ENCODE measurements at regions not wholly inside any gene's neighbourhood (a gene's known extent, or its start where the extent isn't known, plus 50 kb on each side); places are given as distances from the start of the nearest gene placed in this dataset.
"Not testable (repeated sequence)": the region's sequence is repeated elsewhere in the genome, so short reads cannot be mapped to it uniquely, and the experiment has no call there.

DNA sequence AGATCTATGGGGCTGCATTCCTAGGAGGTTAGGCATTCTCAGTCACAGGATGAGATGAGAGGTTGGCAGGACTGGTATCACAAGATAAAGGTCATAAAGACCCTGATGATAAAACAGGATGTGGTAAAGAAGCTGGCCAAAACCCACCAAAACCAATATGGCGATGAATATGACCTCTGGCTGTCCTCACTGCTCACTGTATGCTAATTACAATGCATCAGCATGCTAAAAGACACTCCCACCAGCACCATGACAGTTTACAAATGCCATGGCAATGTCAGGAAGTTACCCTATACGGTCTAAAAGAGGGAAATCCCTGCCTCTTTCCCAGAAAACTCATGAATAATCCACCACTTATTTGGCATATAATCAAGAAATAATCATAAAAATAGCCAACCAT lies 138.8 kb upstream of the NBPF19 start:
- H3K27me3 ChIP-seq (ENCODE audit: control insufficient read depth in 2 of 2, insufficient read depth in 2 of 2, low read length in 2 of 2); H3K4me3 ChIP-seq (ENCODE audit: low read length); H3K9me3 ChIP-seq (ENCODE audit: control insufficient read depth in 2 of 3, low read length in 3 of 3); H3K36me3 Mint-ChIP-seq; DNase-seq; H3K27me3 Mint-ChIP-seq; CTCF ChIA-PET; intact Hi-C loops (cut with micrococcal nuclease); H3K27ac Mint-ChIP-seq; H3K36me3 ChIP-seq (ENCODE audit: control insufficient read depth in 2 of 3, insufficient read depth in 3 of 3, low read length in 3 of 3); POLR2A ChIA-PET; ATAC-seq; H3K9me3 Mint-ChIP-seq; H3K27ac ChIP-seq (ENCODE audit: low read depth, low read length); H3K4me3 Mint-ChIP-seq; H3K4me1 ChIP-seq (ENCODE audit: control insufficient read depth in 2 of 2, insufficient read depth in 2 of 2, low read length in 2 of 2); H3K4me1 Mint-ChIP-seq: not testable (repeated sequence)

DNA sequence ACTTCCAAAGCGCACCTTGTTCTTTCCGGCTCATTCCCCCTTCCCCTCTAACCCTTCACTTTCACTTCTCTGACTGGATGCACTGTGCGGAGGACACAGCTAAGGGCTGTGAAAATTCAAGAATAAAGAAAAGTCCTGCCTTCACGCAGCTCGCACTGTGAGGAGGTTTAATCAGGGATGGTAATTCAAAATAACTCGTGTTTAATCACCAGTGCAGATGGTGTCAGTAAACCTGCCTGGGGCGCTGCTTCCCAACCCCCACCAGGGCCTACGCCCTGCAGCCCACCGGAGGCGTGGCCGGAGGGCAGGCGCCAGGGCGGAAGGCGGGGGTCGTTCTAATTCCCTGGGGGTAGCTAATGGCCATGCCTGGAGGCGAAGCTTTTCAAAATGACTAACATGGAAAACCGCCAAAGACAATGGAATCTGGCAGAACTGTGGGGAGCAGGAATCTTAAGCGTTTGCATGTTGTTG lies 136.6 kb upstream of the NBPF19 start:
- intact Hi-C loops (cut with micrococcal nuclease); H3K4me1 Mint-ChIP-seq; ATAC-seq; POLR2A ChIA-PET; H3K9me3 ChIP-seq (ENCODE audit: control insufficient read depth in 2 of 3, low read length in 3 of 3); H3K4me3 ChIP-seq (ENCODE audit: low read length); H3K36me3 ChIP-seq (ENCODE audit: control insufficient read depth in 2 of 3, insufficient read depth in 3 of 3, low read length in 3 of 3); H3K9me3 Mint-ChIP-seq; H3K27me3 Mint-ChIP-seq; H3K27ac Mint-ChIP-seq; H3K4me3 Mint-ChIP-seq; H3K27ac ChIP-seq (ENCODE audit: low read depth, low read length); H3K36me3 Mint-ChIP-seq; DNase-seq; CTCF ChIA-PET; H3K27me3 ChIP-seq (ENCODE audit: control insufficient read depth in 2 of 2, insufficient read depth in 2 of 2, low read length in 2 of 2); H3K4me1 ChIP-seq (ENCODE audit: control insufficient read depth in 2 of 2, insufficient read depth in 2 of 2, low read length in 2 of 2): not testable (repeated sequence)

DNA sequence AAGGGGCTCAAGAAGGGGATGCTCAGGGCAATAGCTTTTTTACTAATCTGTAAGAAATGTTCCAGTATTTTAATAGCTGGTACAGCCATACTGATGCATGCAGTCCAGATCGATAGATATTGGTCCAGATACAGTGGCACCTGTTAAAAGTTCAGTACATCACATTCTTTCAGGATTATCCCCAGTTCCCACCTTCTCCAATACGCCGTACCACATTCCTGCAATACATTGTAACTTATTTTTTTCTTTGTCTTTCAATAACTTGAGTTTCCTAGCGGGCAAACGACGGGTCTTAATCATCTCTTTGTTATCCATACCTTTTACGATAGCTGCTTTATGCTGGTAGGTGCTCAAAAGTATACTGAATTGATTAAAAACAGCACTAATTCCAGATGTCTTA lies 136.1 kb upstream of the NBPF19 start:
- H3K27ac Mint-ChIP-seq; intact Hi-C loops (cut with micrococcal nuclease); H3K36me3 ChIP-seq (ENCODE audit: control insufficient read depth in 2 of 3, insufficient read depth in 3 of 3, low read length in 3 of 3); H3K4me1 Mint-ChIP-seq; H3K4me3 Mint-ChIP-seq; H3K27me3 ChIP-seq (ENCODE audit: control insufficient read depth in 2 of 2, insufficient read depth in 2 of 2, low read length in 2 of 2); DNase-seq; H3K27me3 Mint-ChIP-seq; H3K36me3 Mint-ChIP-seq; H3K4me1 ChIP-seq (ENCODE audit: control insufficient read depth in 2 of 2, insufficient read depth in 2 of 2, low read length in 2 of 2); CTCF ChIA-PET; H3K4me3 ChIP-seq (ENCODE audit: low read length); H3K27ac ChIP-seq (ENCODE audit: low read depth, low read length); H3K9me3 Mint-ChIP-seq; POLR2A ChIA-PET; H3K9me3 ChIP-seq (ENCODE audit: control insufficient read depth in 2 of 3, low read length in 3 of 3); ATAC-seq: not testable (repeated sequence)

DNA sequence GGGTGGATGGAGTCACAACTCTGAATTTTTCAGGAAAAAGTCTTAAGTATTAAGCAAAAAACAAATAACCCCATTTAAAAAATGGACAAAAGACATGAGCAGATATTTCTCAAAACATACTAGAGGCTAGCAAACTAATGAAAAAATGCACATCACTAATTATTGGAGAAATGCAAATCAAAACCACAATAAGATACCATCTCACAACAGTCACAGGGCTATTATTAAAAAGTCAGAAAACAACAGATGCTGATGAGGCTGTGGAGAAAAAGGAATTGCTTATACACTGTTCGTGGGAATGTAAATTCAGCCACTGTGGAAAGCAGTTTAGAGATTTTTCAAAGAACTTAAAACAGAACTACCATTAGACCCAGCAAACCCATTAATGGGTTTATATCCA lies 125.4 kb upstream of the NBPF19 start:
- H3K9me3 ChIP-seq (ENCODE audit: control insufficient read depth in 2 of 3, low read length in 3 of 3); H3K27ac Mint-ChIP-seq; H3K4me1 ChIP-seq (ENCODE audit: control insufficient read depth in 2 of 2, insufficient read depth in 2 of 2, low read length in 2 of 2); H3K27ac ChIP-seq (ENCODE audit: low read depth, low read length); H3K27me3 ChIP-seq (ENCODE audit: control insufficient read depth in 2 of 2, insufficient read depth in 2 of 2, low read length in 2 of 2); CTCF ChIA-PET; DNase-seq; intact Hi-C loops (cut with micrococcal nuclease); H3K4me3 ChIP-seq (ENCODE audit: low read length); ATAC-seq; POLR2A ChIA-PET; H3K4me1 Mint-ChIP-seq; H3K9me3 Mint-ChIP-seq; H3K36me3 ChIP-seq (ENCODE audit: control insufficient read depth in 2 of 3, insufficient read depth in 3 of 3, low read length in 3 of 3); H3K36me3 Mint-ChIP-seq; H3K27me3 Mint-ChIP-seq; H3K4me3 Mint-ChIP-seq: not testable (repeated sequence)

DNA sequence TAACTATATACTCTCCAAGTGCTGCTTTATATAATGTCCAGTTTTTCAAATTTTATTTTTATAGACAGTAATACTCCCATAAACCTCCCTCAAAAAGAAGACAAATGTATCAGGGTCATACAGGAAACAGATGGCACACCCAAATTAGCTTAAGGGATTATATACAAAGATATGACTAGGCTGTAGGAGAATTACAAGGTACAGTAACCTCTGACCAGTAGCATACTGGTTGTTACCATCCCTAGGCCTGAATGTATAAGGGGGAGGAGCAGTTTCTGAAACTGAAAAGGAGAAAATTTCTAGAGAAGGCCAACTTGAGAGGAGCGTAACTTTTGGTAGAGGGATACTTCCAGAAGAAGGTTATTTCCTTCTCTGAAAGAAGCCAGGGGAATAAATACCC lies 122.6 kb upstream of the NBPF19 start:
- H3K36me3 ChIP-seq (ENCODE audit: control insufficient read depth in 2 of 3, insufficient read depth in 3 of 3, low read length in 3 of 3); H3K27ac ChIP-seq (ENCODE audit: low read depth, low read length); CTCF ChIA-PET; H3K9me3 ChIP-seq (ENCODE audit: control insufficient read depth in 2 of 3, low read length in 3 of 3); POLR2A ChIA-PET; DNase-seq; H3K4me3 ChIP-seq (ENCODE audit: low read length); H3K4me1 ChIP-seq (ENCODE audit: control insufficient read depth in 2 of 2, insufficient read depth in 2 of 2, low read length in 2 of 2); H3K27me3 ChIP-seq (ENCODE audit: control insufficient read depth in 2 of 2, insufficient read depth in 2 of 2, low read length in 2 of 2); H3K27me3 Mint-ChIP-seq; ATAC-seq; H3K9me3 Mint-ChIP-seq; H3K4me1 Mint-ChIP-seq; H3K4me3 Mint-ChIP-seq; H3K27ac Mint-ChIP-seq; H3K36me3 Mint-ChIP-seq; intact Hi-C loops (cut with micrococcal nuclease): not testable (repeated sequence)

DNA sequence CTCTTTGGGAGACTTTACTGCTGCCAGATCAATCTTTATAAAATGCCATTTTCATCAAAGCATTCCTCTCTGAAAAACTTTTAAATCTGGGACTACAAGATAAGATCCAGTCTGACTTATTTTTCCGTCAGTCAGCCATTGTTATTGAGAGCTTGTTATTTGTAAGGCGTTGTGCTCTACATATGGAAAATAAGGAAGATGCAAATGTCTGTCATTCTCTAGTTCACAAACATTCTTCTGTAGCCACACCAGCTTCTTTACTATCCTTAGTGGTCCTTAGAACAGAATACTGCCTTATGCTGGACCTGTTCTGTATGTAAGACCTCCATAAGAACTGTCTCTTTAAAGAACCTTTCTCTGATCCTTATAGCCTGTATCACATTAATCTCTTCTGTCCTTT lies 120.3 kb upstream of the NBPF19 start:
- H3K27me3 ChIP-seq (ENCODE audit: control insufficient read depth in 2 of 2, insufficient read depth in 2 of 2, low read length in 2 of 2); DNase-seq; H3K27me3 Mint-ChIP-seq; H3K4me1 Mint-ChIP-seq; H3K36me3 ChIP-seq (ENCODE audit: control insufficient read depth in 2 of 3, insufficient read depth in 3 of 3, low read length in 3 of 3); H3K4me3 ChIP-seq (ENCODE audit: low read length); POLR2A ChIA-PET; H3K27ac ChIP-seq (ENCODE audit: low read depth, low read length); CTCF ChIA-PET; ATAC-seq; H3K4me3 Mint-ChIP-seq; H3K9me3 Mint-ChIP-seq; H3K9me3 ChIP-seq (ENCODE audit: control insufficient read depth in 2 of 3, low read length in 3 of 3); H3K4me1 ChIP-seq (ENCODE audit: control insufficient read depth in 2 of 2, insufficient read depth in 2 of 2, low read length in 2 of 2); intact Hi-C loops (cut with micrococcal nuclease); H3K27ac Mint-ChIP-seq; H3K36me3 Mint-ChIP-seq: not testable (repeated sequence)

GRCh38 chr1:149355748-149356147 lies 119.1 kb upstream of the NBPF19 start:
- H3K9me3 Mint-ChIP-seq; H3K4me1 Mint-ChIP-seq; H3K27me3 Mint-ChIP-seq; H3K36me3 ChIP-seq (ENCODE audit: control insufficient read depth in 2 of 3, insufficient read depth in 3 of 3, low read length in 3 of 3); H3K4me1 ChIP-seq (ENCODE audit: control insufficient read depth in 2 of 2, insufficient read depth in 2 of 2, low read length in 2 of 2); ATAC-seq; CTCF ChIA-PET; H3K27ac ChIP-seq (ENCODE audit: low read depth, low read length); intact Hi-C loops (cut with micrococcal nuclease); POLR2A ChIA-PET; DNase-seq; H3K9me3 ChIP-seq (ENCODE audit: control insufficient read depth in 2 of 3, low read length in 3 of 3); H3K36me3 Mint-ChIP-seq; H3K27ac Mint-ChIP-seq; H3K4me3 ChIP-seq (ENCODE audit: low read length); H3K4me3 Mint-ChIP-seq; H3K27me3 ChIP-seq (ENCODE audit: control insufficient read depth in 2 of 2, insufficient read depth in 2 of 2, low read length in 2 of 2): not testable (repeated sequence)

All from naive thymus-derived CD4-positive, alpha-beta T cell (primary cell).